ACC112 (cell line): ENCODE measurements at regions not wholly inside any gene's neighbourhood (a gene's known extent, or its start where the extent isn't known, plus 50 kb on each side); places are given as distances from the start of the nearest gene placed in this dataset.
"Not testable (repeated sequence)": the region's sequence is repeated elsewhere in the genome, so short reads cannot be mapped to it uniquely, and the experiment has no call there.

Experiments
- H2AFZ ChIP-seq: fragments of 200-600 bp; sonication (generic); one replicate; pipeline ENCODE4 v1.6.0; 2017; ENCODE audit warnings: antibody characterized with exemption, low read length; ENCODE audit not compliant: unreplicated experiment
- H3K27ac ChIP-seq: fragments of 200-600 bp; sonication (generic); 2 replicates; pipeline ENCODE4 v1.5.1; 2014; ENCODE audit warnings: low read depth, mild to moderate bottlenecking, antibody characterized with exemption, low read length, moderate library complexity
- H3K27me3 ChIP-seq: fragments of 200-600 bp; sonication (generic); 2 replicates; pipeline ENCODE4 v1.6.1; 2014; ENCODE audit warnings: mild to moderate bottlenecking, antibody characterized with exemption, low read length, moderate library complexity, mixed read lengths; ENCODE audit not compliant: insufficient read depth
- H3K36me3 ChIP-seq: fragments of 200-600 bp; sonication (generic); 2 replicates; pipeline ENCODE4 v1.6.1; 2016; ENCODE audit warnings: mild to moderate bottlenecking, antibody characterized with exemption, low read length, moderate library complexity, mixed read lengths; ENCODE audit not compliant: insufficient read depth
- H3K4me1 ChIP-seq: fragments of 200-600 bp; sonication (generic); one replicate; pipeline ENCODE4 v1.6.1; 2016; ENCODE audit warnings: low read length, mixed read lengths; ENCODE audit not compliant: insufficient read depth, unreplicated experiment, control insufficient read depth
- H3K4me3 ChIP-seq: fragments of 200-600 bp; sonication (generic); 2 replicates; pipeline ENCODE4 v1.5.1; 2014; ENCODE audit warnings: mild to moderate bottlenecking, low read depth, low read length
- H3K79me2 ChIP-seq: fragments of 200-600 bp; sonication (generic); one replicate; pipeline ENCODE4 v1.6.0; 2016; ENCODE audit warnings: low read length; ENCODE audit not compliant: control insufficient read depth, unreplicated experiment, insufficient read depth

- not testable (repeated sequence) for H3K79me2 ChIP-seq, H2AFZ ChIP-seq, H3K27ac ChIP-seq, H3K36me3 ChIP-seq, H3K4me3 ChIP-seq, H3K4me1 ChIP-seq
- peaks cover 32% of the 10 kb centered on the region for H3K27me3 ChIP-seq
These were observed 171.1 kb upstream of the C1GALT1 start for GRCh38 chr7:7011241-7011640.

- H3K27ac ChIP-seq, result not testable (repeated sequence)
These were observed 170.6 kb upstream of the C1GALT1 start for GRCh38 chr7:7011751-7012150.

GRCh38 chr7:7014827-7015595 lies 167.3 kb upstream of the C1GALT1 start:
- Histone ChIP-seq H2AFZ (no peak overlapping the region), H3K36me3 (no peaks in the 10 kb centered on the region), H3K4me1 (no peaks in the 10 kb centered on the region), H3K79me2 (no peaks in the 10 kb centered on the region), H3K4me3 (no peak overlapping the region), H3K27ac (no peak overlapping the region), H3K27me3 (peaks cover 32% of the 10 kb centered on the region)

More at GRCh38 chr7:7011751-7012150, 170.6 kb upstream of the C1GALT1 start:
- H3K4me3 ChIP-seq, H3K79me2 ChIP-seq, H2AFZ ChIP-seq, H3K4me1 ChIP-seq, H3K36me3 ChIP-seq: not testable (repeated sequence)
- H3K27me3 ChIP-seq, result peaks cover 32% of the 10 kb centered on the region

GRCh38 chr7:7017707-7018280 lies 164.6 kb upstream of the C1GALT1 start:
- H2AFZ ChIP-seq, result no peak overlapping the region
- no peaks in the 10 kb centered on the region for H3K4me1 ChIP-seq
- H3K36me3 ChIP-seq, result no peaks in the 10 kb centered on the region
- H3K4me3 ChIP-seq, result no peak overlapping the region
- peaks cover 26% of the 10 kb centered on the region for H3K27me3 ChIP-seq
- no peak overlapping the region for H3K27ac ChIP-seq
- H3K79me2 ChIP-seq, result no peaks in the 10 kb centered on the region

- H2AFZ ChIP-seq, result no peak overlapping the region
- no peaks in the 10 kb centered on the region for H3K79me2 ChIP-seq
- H3K36me3 ChIP-seq, result no peaks in the 10 kb centered on the region
- H3K27ac ChIP-seq, result no peak overlapping the region
- no peaks in the 10 kb centered on the region for H3K4me1 ChIP-seq
- H3K4me3 ChIP-seq, result no peak overlapping the region
- H3K27me3 ChIP-seq, result peaks cover 26% of the 10 kb centered on the region
These were observed 164.1 kb upstream of the C1GALT1 start for GRCh38 chr7:7018290-7018689.

GRCh38 chr7:7032221-7032620 lies 150.1 kb upstream of the C1GALT1 start:
- Histone ChIP-seq H3K36me3 (no peaks in the 10 kb centered on the region), H2AFZ (no peak overlapping the region), H3K79me2 (no peaks in the 10 kb centered on the region)

GRCh38 chr7:7035851-7036250 lies 146.5 kb upstream of the C1GALT1 start:
- Histone ChIP-seq H3K79me2 (no peaks in the 10 kb centered on the region), H3K4me1 (no peaks in the 10 kb centered on the region), H3K36me3 (no peaks in the 10 kb centered on the region), H3K27ac (no peak overlapping the region), H3K4me3 (no peak overlapping the region), H3K27me3 (peaks cover 8% of the 10 kb centered on the region; the same call in 1 of the 2 replicates), H2AFZ (no peak overlapping the region)

More at GRCh38 chr7:7032221-7032620, 150.1 kb upstream of the C1GALT1 start:
- peaks cover 6% of the 10 kb centered on the region; the same call in 1 of the 2 replicates for H3K27me3 ChIP-seq
- H3K4me3 ChIP-seq, result no peak overlapping the region
- no peak overlapping the region for H3K27ac ChIP-seq
- no peaks in the 10 kb centered on the region for H3K4me1 ChIP-seq

GRCh38 chr7:7042286-7042893 lies 140.0 kb upstream of the C1GALT1 start:
- not testable (repeated sequence) for H3K79me2 ChIP-seq, H3K27me3 ChIP-seq, H3K4me1 ChIP-seq, H3K27ac ChIP-seq, H2AFZ ChIP-seq, H3K36me3 ChIP-seq, H3K4me3 ChIP-seq

- Histone ChIP-seq H3K79me2 (no peaks in the 10 kb centered on the region), H3K27me3 (peaks cover 2% of the 10 kb centered on the region; the same call in 1 of the 2 replicates), H3K27ac (no peak overlapping the region), H3K36me3 (no peaks in the 10 kb centered on the region), H3K4me1 (no peaks in the 10 kb centered on the region), H3K4me3 (no peak overlapping the region), H2AFZ (no peak overlapping the region)
These were observed 137.5 kb upstream of the C1GALT1 start for GRCh38 chr7:7044806-7045205.

GRCh38 chr7:7048213-7048612 lies 134.1 kb upstream of the C1GALT1 start:
- Histone ChIP-seq H3K79me2 (no peaks in the 10 kb centered on the region), H3K4me1 (no peaks in the 10 kb centered on the region), H2AFZ (no peak overlapping the region), H3K36me3 (no peaks in the 10 kb centered on the region), H3K4me3 (no peak overlapping the region), H3K27ac (no peak overlapping the region), H3K27me3 (no peaks in the 10 kb centered on the region; the same call in 1 of the 2 replicates)
